ENCODE measurements at regions not wholly inside any gene's neighbourhood (a gene's known extent, or its start where the extent isn't known, plus 50 kb on each side); places are given as distances from the start of the nearest gene placed in this dataset.

DNA sequence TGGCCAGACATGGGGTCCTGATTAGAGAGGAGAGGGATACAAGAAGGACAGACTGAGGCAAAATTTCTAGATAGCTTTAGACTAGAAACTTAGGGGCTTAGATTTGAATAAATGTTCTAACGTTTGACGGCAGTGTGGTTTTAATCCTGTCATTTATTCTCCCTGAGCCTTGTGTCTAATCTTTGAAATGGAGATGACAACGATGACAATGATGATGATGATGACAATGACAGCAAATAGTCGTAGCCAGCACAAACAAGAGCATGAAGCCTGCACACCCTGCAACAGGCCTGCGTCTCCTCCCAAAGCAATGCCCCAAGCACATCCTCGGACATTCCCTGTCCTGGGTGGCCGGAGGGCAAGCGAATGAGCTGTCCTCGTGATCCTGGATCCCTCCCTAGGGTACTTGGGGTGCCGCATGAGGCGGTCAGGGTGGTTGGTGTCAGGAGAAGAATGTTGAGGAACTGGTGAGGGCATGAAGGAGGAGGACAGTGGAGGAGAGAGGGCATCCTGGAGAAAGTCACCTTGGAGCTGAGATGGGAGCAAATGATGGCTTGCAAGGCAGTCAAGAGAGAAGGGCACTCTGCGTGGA lies 502.1 kb upstream of the B3GAT1 start:
- Histone ChIP-seq H3K4me3 (replicated peaks in 1 of 2; ENCODE audit: low read depth in 1 of 2, low read length in 2 of 2) (no peak overlapping the region), H3K9ac (ENCODE audit: low read length) (no peak overlapping the region), H3K27ac (ENCODE audit: low read depth, low read length) (no peak overlapping the region), H4K20me1 (ENCODE audit: insufficient read depth) (no peaks in the 10 kb centered on the region), H3K79me2 (ENCODE audit: insufficient read depth, low read length) (no peaks in the 10 kb centered on the region), H3K9me2 (ENCODE audit: insufficient read depth) (no peaks in the 10 kb centered on the region), H3K9me3 (ENCODE audit: control insufficient read depth in 1 of 2, insufficient read depth in 1 of 2, low read depth in 1 of 2, low read length in 2 of 2) (no peaks in the 10 kb centered on the region), H3K4me1 (ENCODE audit: control insufficient read depth in 1 of 2, insufficient read depth in 2 of 2, low read length in 2 of 2) (no peaks in the 10 kb centered on the region), H3K4me2 (ENCODE audit: low read length) (no peak overlapping the region), H3K36me3 (ENCODE audit: control insufficient read depth in 1 of 2, insufficient read depth in 2 of 2, low read length in 2 of 2) (no peaks in the 10 kb centered on the region), H3K27me3 (ENCODE audit: insufficient read depth, low read length) (peaks cover 53% of the 10 kb centered on the region), H2AFZ (ENCODE audit: low read depth, low read length, poor library complexity, severe bottlenecking) (no peak overlapping the region)
- TF ChIP-seq ZNF274 (IDR thresholded peaks at IDR 0.05; ENCODE audit: low read depth, low read length) (no peak), POLR2A (IDR thresholded peaks at IDR 0.05; ENCODE audit: borderline replicate concordance, extremely low read depth, insufficient read depth, insufficient read length) (no peak), TCF7L2 (IDR thresholded peaks at IDR 0.05; ENCODE audit: borderline replicate concordance, extremely low read depth, insufficient read depth, insufficient read length) (no peak), SRF (IDR thresholded peaks at IDR 0.05; ENCODE audit: low read depth) (no peak), CEBPB (IDR thresholded peaks at IDR 0.05; ENCODE audit: low read depth) (no peak), SIN3A (IDR thresholded peaks at IDR 0.05; ENCODE audit: low read depth) (no peak), EZH2 (IDR thresholded peaks at IDR 0.05) (no peak), EZH2phosphoT487 (IDR thresholded peaks at IDR 0.05; ENCODE audit: borderline replicate concordance) (no peak), CBX3 (IDR thresholded peaks at IDR 0.05; ENCODE audit: low read depth) (no peak)
- TF ChIP-seq, protein P1, sequence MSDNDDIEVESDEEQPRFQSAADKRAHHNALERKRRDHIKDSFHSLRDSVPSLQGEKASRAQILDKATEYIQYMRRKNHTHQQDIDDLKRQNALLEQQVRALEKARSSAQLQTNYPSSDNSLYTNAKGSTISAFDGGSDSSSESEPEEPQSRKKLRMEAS (IDR thresholded peaks at IDR 0.05) = no peak
- BruUV-seq (replicated peaks) = no TSS peak
- DNase-seq (ENCODE audit: low read depth, low spot score) (no peak), ATAC-seq (no peak)
- intact Hi-C loops (cut with micrococcal nuclease) = no loop called here
- ChIA-PET CTCF (no interaction called here), RAD21 (ENCODE audit: low non-redundant PET in 1 of 2, low total read pairs in 2 of 2, uncharacterized antibody in 2 of 2, unreplicated experiment in 2 of 2) (no interaction called here), POLR2A (no interaction called here)

DNA sequence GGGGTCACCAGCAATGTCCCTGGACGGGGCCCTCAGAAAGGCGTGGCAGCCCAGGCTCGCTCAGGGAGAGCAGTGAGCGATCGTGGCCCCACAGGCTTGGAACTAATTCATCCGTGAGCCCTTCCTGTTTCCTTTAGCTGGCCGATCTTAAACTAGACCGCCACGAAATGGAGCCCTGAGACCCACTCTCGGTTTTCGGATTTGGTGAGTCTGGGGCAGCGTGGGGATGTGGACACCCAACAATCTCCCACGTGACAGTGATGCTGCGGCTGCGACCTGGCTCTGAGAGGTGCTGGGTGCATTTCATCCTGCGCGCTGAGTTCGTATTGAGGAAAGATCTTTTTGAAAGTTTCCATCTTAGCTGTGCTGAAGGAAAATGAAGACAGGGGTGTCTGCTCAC lies 501.3 kb upstream of the B3GAT1 start:
- H3K36me3 ChIP-seq (ENCODE audit: control insufficient read depth in 1 of 2, insufficient read depth in 2 of 2, low read length in 2 of 2) = no peaks in the 10 kb centered on the region
- H4K20me1 ChIP-seq (ENCODE audit: insufficient read depth) = no peaks in the 10 kb centered on the region
- TF ChIP-seq ATF3 (IDR thresholded peaks at IDR 0.05) = no peak
- TF ChIP-seq, protein P1 (IDR thresholded peaks at IDR 0.05) = no peak
- TF ChIP-seq CEBPB (IDR thresholded peaks at IDR 0.05; ENCODE audit: low read depth) = no peak
- no peak for TF ChIP-seq ZBTB33 (IDR thresholded peaks at IDR 0.05; ENCODE audit: extremely low read depth, insufficient replicate concordance, low read length)
- no peak for TF ChIP-seq ZFX (IDR thresholded peaks at IDR 0.05)
- TF ChIP-seq SIN3A (IDR thresholded peaks at IDR 0.05; ENCODE audit: low read depth) = no peak
- no peak for TF ChIP-seq TCF7L2 (IDR thresholded peaks at IDR 0.05; ENCODE audit: borderline replicate concordance, extremely low read depth, insufficient read depth, insufficient read length)
- no peak for TF ChIP-seq CBX3 (IDR thresholded peaks at IDR 0.05; ENCODE audit: low read depth)
- DNase-seq (ENCODE audit: low read depth, low spot score) = no peak
- intact Hi-C loops (cut with micrococcal nuclease) = no loop called here
- H3K27me3 ChIP-seq (ENCODE audit: insufficient read depth, low read length) = peaks cover 56% of the 10 kb centered on the region
- H3K9ac ChIP-seq (ENCODE audit: low read length) = no peak overlapping the region
- H3K4me3 ChIP-seq (replicated peaks in 1 of 2; ENCODE audit: low read depth in 1 of 2, low read length in 2 of 2) = no peak overlapping the region
- no peak for ATAC-seq
- no TSS peak for BruUV-seq (replicated peaks)
- H3K27ac ChIP-seq (ENCODE audit: low read depth, low read length) = no peak overlapping the region
- no peaks in the 10 kb centered on the region for H3K4me1 ChIP-seq (ENCODE audit: control insufficient read depth in 1 of 2, insufficient read depth in 2 of 2, low read length in 2 of 2)
- CTCF ChIA-PET = no interaction called here
- POLR2A ChIA-PET = no interaction called here
- RAD21 ChIA-PET (ENCODE audit: low non-redundant PET in 1 of 2, low total read pairs in 2 of 2, uncharacterized antibody in 2 of 2, unreplicated experiment in 2 of 2) = no interaction called here
- H2AFZ ChIP-seq (ENCODE audit: low read depth, low read length, poor library complexity, severe bottlenecking) = no peak overlapping the region
- H3K4me2 ChIP-seq (ENCODE audit: low read length) = no peak overlapping the region
- H3K9me3 ChIP-seq (ENCODE audit: control insufficient read depth in 1 of 2, insufficient read depth in 1 of 2, low read depth in 1 of 2, low read length in 2 of 2) = no peaks in the 10 kb centered on the region
- no peaks in the 10 kb centered on the region for H3K79me2 ChIP-seq (ENCODE audit: insufficient read depth, low read length)
- no peaks in the 10 kb centered on the region for H3K9me2 ChIP-seq (ENCODE audit: insufficient read depth)

All from HCT116 (cell line).